Ascending aorta (tissue), 2 donors: ENCODE measurements at regions not wholly inside any gene's neighbourhood (a gene's known extent, or its start where the extent isn't known, plus 50 kb on each side); places are given as distances from the start of the nearest gene placed in this dataset.

ENCODE experiments used
- DNase-seq, 2 donors: peaks; one replicate each; pipeline ENCODE4 v3.0.0-alpha.2; 2019; ENCODE audit warnings: low spot score in 2 of 2
- H3K27ac ChIP-seq, 2 donors: fragments of 200-600 bp; sonication (generic); one replicate each; pipeline ENCODE4 v1.5.1; 2016 to 2017; ENCODE audit warnings: mild to moderate bottlenecking in 1 of 2
- H3K27me3 ChIP-seq: fragments of 200-600 bp; sonication (generic); one replicate; pipeline ENCODE4 v1.5.1; 2017
- H3K36me3 ChIP-seq, 2 donors: fragments of 200-600 bp; sonication (generic); one replicate each; pipeline ENCODE4 v1.5.1; 2016
- H3K4me1 ChIP-seq, 2 donors: fragments of 200-600 bp; sonication (generic); one replicate each; pipeline ENCODE4 v1.5.1; 2016 to 2017; ENCODE audit warnings: mild to moderate bottlenecking in 1 of 2
- H3K4me3 ChIP-seq, 2 donors: fragments of 200-600 bp; sonication (generic); one replicate each; pipeline ENCODE4 v1.5.1; 2016 to 2017; ENCODE audit warnings: mild to moderate bottlenecking in 1 of 2
- H3K9me3 ChIP-seq, 2 donors: fragments of 200-600 bp; sonication (generic); one replicate each; pipeline ENCODE4 v1.5.1; 2016
- intact Hi-C: fragments of 100-400 bp; cut with DNase I; formaldehyde crosslinking; loops from one replicate; pipeline ENCODE4 v1.15.1; 2023
- TF ChIP-seq, protein P1 (sequence below), 3 experiments: fragments of 200-600 bp in 2 of 3; fragments of 450-650 bp in 1 of 3; sonication (generic) in 2 of 3; IDR thresholded peaks; one replicate each; pipeline ENCODE4 v1.5.1; 2016 to 2019; ENCODE audit warnings: antibody characterized with exemption in 3 of 3, mild to moderate bottlenecking in 1 of 3, moderate library complexity in 1 of 3

- no peaks in the 10 kb centered on the region for H3K4me1 ChIP-seq
- H3K27me3 ChIP-seq: no peaks in the 10 kb centered on the region
- H3K9me3 ChIP-seq: no peaks in the 10 kb centered on the region
- intact Hi-C loops: no loop called here
- H3K36me3 ChIP-seq: no peaks in the 10 kb centered on the region
- no peak overlapping the region for H3K4me3 ChIP-seq
- H3K27ac ChIP-seq: no peak overlapping the region
- DNase-seq: no peak
- TF ChIP-seq, protein P1, sequence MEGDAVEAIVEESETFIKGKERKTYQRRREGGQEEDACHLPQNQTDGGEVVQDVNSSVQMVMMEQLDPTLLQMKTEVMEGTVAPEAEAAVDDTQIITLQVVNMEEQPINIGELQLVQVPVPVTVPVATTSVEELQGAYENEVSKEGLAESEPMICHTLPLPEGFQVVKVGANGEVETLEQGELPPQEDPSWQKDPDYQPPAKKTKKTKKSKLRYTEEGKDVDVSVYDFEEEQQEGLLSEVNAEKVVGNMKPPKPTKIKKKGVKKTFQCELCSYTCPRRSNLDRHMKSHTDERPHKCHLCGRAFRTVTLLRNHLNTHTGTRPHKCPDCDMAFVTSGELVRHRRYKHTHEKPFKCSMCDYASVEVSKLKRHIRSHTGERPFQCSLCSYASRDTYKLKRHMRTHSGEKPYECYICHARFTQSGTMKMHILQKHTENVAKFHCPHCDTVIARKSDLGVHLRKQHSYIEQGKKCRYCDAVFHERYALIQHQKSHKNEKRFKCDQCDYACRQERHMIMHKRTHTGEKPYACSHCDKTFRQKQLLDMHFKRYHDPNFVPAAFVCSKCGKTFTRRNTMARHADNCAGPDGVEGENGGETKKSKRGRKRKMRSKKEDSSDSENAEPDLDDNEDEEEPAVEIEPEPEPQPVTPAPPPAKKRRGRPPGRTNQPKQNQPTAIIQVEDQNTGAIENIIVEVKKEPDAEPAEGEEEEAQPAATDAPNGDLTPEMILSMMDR (IDR thresholded peaks at IDR 0.05): no peak
Measured at GRCh38 chr3:164040991-164041390, 1037.3 kb downstream of the SI start.

- H3K4me3 ChIP-seq: no peak overlapping the region
- DNase-seq: no peak
- H3K27me3 ChIP-seq: no peaks in the 10 kb centered on the region
- no peaks in the 10 kb centered on the region for H3K4me1 ChIP-seq
- H3K9me3 ChIP-seq: no peaks in the 10 kb centered on the region
- H3K36me3 ChIP-seq: no peaks in the 10 kb centered on the region
- TF ChIP-seq, protein P1 (IDR thresholded peaks at IDR 0.05): no peak
- intact Hi-C loops: no loop called here
- H3K27ac ChIP-seq: no peak overlapping the region
Measured at GRCh38 chr3:164030194-164030593, 1048.1 kb downstream of the SI start.

GRCh38 chr3:164024786-164025185, 1053.5 kb downstream of the SI start:
- H3K4me1 ChIP-seq: no peaks in the 10 kb centered on the region
- H3K27ac ChIP-seq: no peak overlapping the region
- no peaks in the 10 kb centered on the region for H3K36me3 ChIP-seq
- no peaks in the 10 kb centered on the region for H3K9me3 ChIP-seq
- no peak overlapping the region for H3K4me3 ChIP-seq
- H3K27me3 ChIP-seq: no peaks in the 10 kb centered on the region
- TF ChIP-seq, protein P1 (IDR thresholded peaks at IDR 0.05): no peak
- intact Hi-C loops: no loop called here
- DNase-seq: no peak

GRCh38 chr3:164023480-164023879, 1054.8 kb downstream of the SI start:
- Histone ChIP-seq H3K36me3 (no peaks in the 10 kb centered on the region), H3K4me3 (no peak overlapping the region), H3K27me3 (no peaks in the 10 kb centered on the region), H3K27ac (no peak overlapping the region), H3K9me3 (no peaks in the 10 kb centered on the region), H3K4me1 (no peaks in the 10 kb centered on the region)
- intact Hi-C loops: no loop called here
- DNase-seq: no peak
- TF ChIP-seq, protein P1 (IDR thresholded peaks at IDR 0.05): no peak

DNA sequence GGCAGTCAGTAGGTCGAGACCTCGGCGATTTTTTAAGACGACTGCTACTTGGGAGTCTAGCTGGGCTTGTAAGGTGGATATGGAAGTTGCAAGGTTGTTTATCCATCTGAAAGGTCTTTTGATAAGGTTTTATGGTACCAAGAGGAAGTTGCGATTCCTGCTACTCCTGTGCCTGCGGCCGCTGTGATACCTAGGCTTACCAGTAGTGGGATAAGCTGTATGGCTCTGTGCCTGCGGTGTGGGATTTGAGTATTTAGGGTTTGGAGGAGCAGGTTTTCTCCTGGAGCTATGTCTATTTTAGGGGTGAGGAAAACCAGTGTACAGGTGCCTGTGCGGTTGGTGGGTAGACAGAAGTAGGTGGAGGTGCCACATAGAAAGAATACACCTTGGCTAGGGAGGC, 1059.8 kb downstream of the SI start:
- TF ChIP-seq, protein P1 (IDR thresholded peaks at IDR 0.05): no peak
- Histone ChIP-seq H3K27me3 (no peaks in the 10 kb centered on the region), H3K4me3 (no peak overlapping the region), H3K27ac (no peak overlapping the region), H3K36me3 (no peaks in the 10 kb centered on the region), H3K4me1 (no peaks in the 10 kb centered on the region), H3K9me3 (no peaks in the 10 kb centered on the region)
- DNase-seq: no peak
- intact Hi-C loops: no loop called here

DNA sequence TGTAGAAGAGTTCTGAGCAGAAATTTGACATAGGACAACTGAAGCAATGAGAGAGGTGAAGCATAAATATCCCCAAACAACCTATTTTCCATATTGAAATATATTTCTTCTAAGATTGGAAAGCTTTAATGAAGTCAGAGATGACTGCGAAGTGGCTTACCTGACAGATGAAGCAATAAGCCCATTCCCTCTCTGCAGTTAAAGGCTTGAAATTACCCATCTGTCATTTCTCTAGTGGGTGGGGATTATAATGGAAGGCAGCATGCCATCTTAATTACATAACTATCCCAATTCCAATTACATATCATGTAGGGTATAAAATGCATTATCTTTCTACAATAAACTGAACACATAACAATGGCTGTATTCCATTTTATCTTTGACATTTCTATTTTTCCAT, 1070.5 kb downstream of the SI start:
- no peak overlapping the region for H3K27ac ChIP-seq
- TF ChIP-seq, protein P1 (IDR thresholded peaks at IDR 0.05): no peak
- no peaks in the 10 kb centered on the region for H3K36me3 ChIP-seq
- intact Hi-C loops: no loop called here
- H3K9me3 ChIP-seq: no peaks in the 10 kb centered on the region
- no peak for DNase-seq
- no peaks in the 10 kb centered on the region for H3K4me1 ChIP-seq
- no peaks in the 10 kb centered on the region for H3K27me3 ChIP-seq
- H3K4me3 ChIP-seq: no peak overlapping the region
